DND-41 (cell line): ENCODE measurements at regions not wholly inside any gene's neighbourhood (a gene's known extent, or its start where the extent isn't known, plus 50 kb on each side); places are given as distances from the start of the nearest gene placed in this dataset.

Experiments used
- ATAC-seq: fragments of 200-7000 bp; cut with Tn5 transposase; 3 replicates; pipeline ENCODE4 v1.9.1; 2021; ENCODE audit warnings: low read depth; ENCODE audit not compliant: insufficient read depth
- DNase-seq: peaks from one replicate; pipeline ENCODE4 v3.0.0-alpha.2; 2020
- H2AFZ ChIP-seq: 2 replicates; pipeline ENCODE4 v1.6.0; 2012; ENCODE audit warnings: low read depth, low read length
- H3K27ac ChIP-seq: 2 replicates; pipeline ENCODE4 v1.5.1; 2012; ENCODE audit warnings: low read length, inconsistent platforms
- H3K27me3 ChIP-seq: fragments of 200-600 bp; sonication (generic); 2 replicates; pipeline ENCODE4 v1.6.0; 2012; ENCODE audit warnings: low read length, mild to moderate bottlenecking, inconsistent platforms; ENCODE audit not compliant: insufficient read depth, poor library complexity
- H3K36me3 ChIP-seq: 2 replicates; pipeline ENCODE4 v1.5.1; 2012; ENCODE audit warnings: low read length, inconsistent platforms; ENCODE audit not compliant: insufficient read depth
- H3K4me1 ChIP-seq: 2 replicates; pipeline ENCODE4 v1.5.1; 2012; ENCODE audit warnings: mild to moderate bottlenecking, low read length; ENCODE audit not compliant: insufficient read depth
- H3K4me2 ChIP-seq: 2 replicates; pipeline ENCODE4 v1.6.0; 2012; ENCODE audit warnings: mild to moderate bottlenecking, moderate library complexity, low read length, inconsistent platforms; ENCODE audit not compliant: insufficient read depth
- H3K4me3 ChIP-seq, 2 experiments: fragments of 200-600 bp in 1 of 2; shearing (Covaris generic) in 1 of 2; 2 replicates each; pipeline ENCODE4 v1.5.1; 2012 to 2016; ENCODE audit warnings: inconsistent platforms in 2 of 2, low read length in 2 of 2, mild to moderate bottlenecking in 2 of 2, low read depth in 1 of 2, moderate library complexity in 1 of 2
- H3K79me2 ChIP-seq: 2 replicates; pipeline ENCODE4 v1.6.0; 2012; ENCODE audit warnings: low read length, inconsistent platforms; ENCODE audit not compliant: insufficient read depth
- H3K9ac ChIP-seq: 2 replicates; pipeline ENCODE4 v1.6.0; 2012; ENCODE audit warnings: low read depth, mild to moderate bottlenecking, inconsistent platforms, low read length, moderate library complexity
- H3K9me3 ChIP-seq: 2 replicates; pipeline ENCODE4 v1.5.1; 2012; ENCODE audit warnings: low read length, moderate library complexity, mild to moderate bottlenecking, inconsistent platforms; ENCODE audit not compliant: insufficient read depth, severe bottlenecking
- H4K20me1 ChIP-seq: 2 replicates; pipeline ENCODE4 v1.6.0; 2012; ENCODE audit warnings: low read length; ENCODE audit not compliant: insufficient read depth
- CTCF ChIP-seq: IDR thresholded peaks from 2 replicates; pipeline ENCODE4 v1.5.1; 2012; ENCODE audit warnings: borderline replicate concordance, low read length, moderate library complexity, mild to moderate bottlenecking; ENCODE audit not compliant: poor library complexity, severe bottlenecking; ENCODE audit errors: extremely low read depth
- EZH2 ChIP-seq: IDR thresholded peaks from 3 replicates; pipeline ENCODE4 v1.6.1; 2012; ENCODE audit warnings: borderline replicate concordance, low read depth, mild to moderate bottlenecking, moderate library complexity, low read length, inconsistent platforms; ENCODE audit not compliant: severe bottlenecking

GRCh38 chr2:133682906-133683305, 114.6 kb upstream of the NCKAP5 start:
- Histone ChIP-seq H3K4me2 (no peak overlapping the region), H3K36me3 (no peaks in the 10 kb centered on the region), H3K9me3 (no peaks in the 10 kb centered on the region), H3K79me2 (no peaks in the 10 kb centered on the region), H3K27ac (no peak overlapping the region), H3K9ac (no peak overlapping the region), H3K27me3 (peaks cover 3% of the 10 kb centered on the region), H2AFZ (no peak overlapping the region), H4K20me1 (no peaks in the 10 kb centered on the region), H3K4me3 (no peak overlapping the region), H3K4me1 (no peaks in the 10 kb centered on the region)
- ATAC-seq (no peak), DNase-seq (no peak)
- TF ChIP-seq EZH2 (no peak), CTCF (no peak)

- Histone ChIP-seq H3K27me3 (peaks cover 7% of the 10 kb centered on the region), H3K27ac (no peak overlapping the region), H3K36me3 (no peaks in the 10 kb centered on the region), H4K20me1 (no peaks in the 10 kb centered on the region), H3K4me3 (no peak overlapping the region), H3K9ac (no peak overlapping the region), H3K79me2 (no peaks in the 10 kb centered on the region), H3K9me3 (no peaks in the 10 kb centered on the region), H3K4me1 (no peaks in the 10 kb centered on the region), H2AFZ (no peak overlapping the region), H3K4me2 (no peak overlapping the region)
- DNase-seq (no peak), ATAC-seq (no peak)
- no peak for TF ChIP-seq EZH2
Measured at GRCh38 chr2:133685636-133686215, 117.5 kb upstream of the NCKAP5 start.

GRCh38 chr2:133690780-133691179, 122.5 kb upstream of the NCKAP5 start:
- Histone ChIP-seq H2AFZ (no peak overlapping the region), H3K27ac (no peak overlapping the region), H3K4me2 (no peak overlapping the region), H3K27me3 (peaks cover 9% of the 10 kb centered on the region), H3K79me2 (no peaks in the 10 kb centered on the region), H3K9me3 (no peaks in the 10 kb centered on the region), H4K20me1 (no peaks in the 10 kb centered on the region), H3K36me3 (no peaks in the 10 kb centered on the region), H3K4me3 (no peak overlapping the region), H3K4me1 (no peaks in the 10 kb centered on the region), H3K9ac (no peak overlapping the region)
- no peak for TF ChIP-seq CTCF
- no peak for TF ChIP-seq EZH2
- no peak for DNase-seq
- ATAC-seq, result no peak

GRCh38 chr2:133691336-133691735, 123.1 kb upstream of the NCKAP5 start:
- no peaks in the 10 kb centered on the region for H3K79me2 ChIP-seq
- no peak overlapping the region for H3K4me2 ChIP-seq
- H3K36me3 ChIP-seq, result no peaks in the 10 kb centered on the region
- no peak overlapping the region for H3K9ac ChIP-seq
- no peaks in the 10 kb centered on the region for H3K9me3 ChIP-seq
- no peak overlapping the region for H2AFZ ChIP-seq
- no peak for ATAC-seq
- H3K4me1 ChIP-seq, result no peaks in the 10 kb centered on the region
- H3K27me3 ChIP-seq, result peaks cover 9% of the 10 kb centered on the region
- TF ChIP-seq CTCF (no peak), EZH2 (no peak)
- no peak overlapping the region for H3K27ac ChIP-seq
- no peak for DNase-seq
- no peak overlapping the region for H3K4me3 ChIP-seq
- H4K20me1 ChIP-seq, result no peaks in the 10 kb centered on the region
